Right lobe of liver (tissue), 6 donors: ENCODE measurements at regions not wholly inside any gene's neighbourhood (a gene's known extent, or its start where the extent isn't known, plus 50 kb on each side); places are given as distances from the start of the nearest gene placed in this dataset.

Experiments
- ATAC-seq, 4 donors: fragments of 200-7000 bp; cut with Tn5 transposase; one replicate each; pipeline ENCODE4 v1.9.1; 2020; ENCODE audit warnings: mild to moderate bottlenecking in 4 of 4, moderate library complexity in 4 of 4
- DNase-seq, 3 donors: peaks; one replicate each; pipeline ENCODE4 v3.0.0-alpha.2; 2020
- H3K27ac ChIP-seq, 3 donors: fragments of 200-600 bp; one replicate each; pipeline ENCODE4 v1.8.0; 2022
- H3K27me3 ChIP-seq, 2 donors: fragments of 200-600 bp; one replicate each; pipeline ENCODE4 v1.8.0; 2022
- H3K36me3 ChIP-seq, 4 donors: fragments of 200-600 bp; sonication (generic) in 1 of 4; one replicate each; pipeline versions ENCODE4 v1.5.1 to v1.8.0; 2017 to 2022; ENCODE audit warnings: control low read depth in 1 of 4
- H3K4me1 ChIP-seq, 4 donors: fragments of 200-600 bp; sonication (generic) in 1 of 4; one replicate each; pipeline versions ENCODE4 v1.5.1 to v1.8.0; 2017 to 2022; ENCODE audit warnings: control low read depth in 1 of 4
- H3K4me3 ChIP-seq, 3 donors: fragments of 200-600 bp; one replicate each; pipeline ENCODE4 v1.8.0; 2022
- H3K9me3 ChIP-seq, 4 donors: fragments of 200-600 bp; sonication (generic) in 1 of 4; one replicate each; pipeline versions ENCODE4 v1.5.1 to v1.8.0; 2017 to 2022; ENCODE audit warnings: control low read depth in 1 of 4
- POLR2A ChIP-seq: fragments of 450-650 bp; IDR thresholded peaks from one replicate; pipeline ENCODE4 v1.6.1; 2017; ENCODE audit warnings: antibody characterized with exemption, mild to moderate bottlenecking
- WGBS: methylation state at CpG from one replicate; pipeline ENCODE4 v1.1.6; 2018; ENCODE audit warnings: low coverage, low lambda C conversion rate; ENCODE audit not compliant: insufficient coverage; ENCODE audit errors: missing lambda C conversion rate; 5-methylcytosine and 5-hydroxymethylcytosine counted together
- intact Hi-C, 2 donors: fragments of 100-400 bp; cut with DNase I; formaldehyde crosslinking; loops; one replicate each; pipeline versions ENCODE4 v1.11.2 to v1.14.1; 2022
- TF ChIP-seq, protein P1 (sequence below), 4 donors: fragments of 200-600 bp in 3 of 4; fragments of 450-650 bp in 1 of 4; IDR thresholded peaks; one replicate each; pipeline versions ENCODE4 v1.5.1 to v1.8.0; 2016 to 2022; ENCODE audit warnings: antibody characterized with exemption in 4 of 4, mild to moderate bottlenecking in 2 of 4
- donor health status: DM: no; HTN: yes; CAD: no.
- donor health status: DM: no; HTN: no; CAD: no.
- donor health status: DM: no; HTN: no; CAD: no.
- donor health status: DM: no; HTN: yes; CAD: no.
- donor health status: DM: no; HTN: yes; CAD: no.

DNA sequence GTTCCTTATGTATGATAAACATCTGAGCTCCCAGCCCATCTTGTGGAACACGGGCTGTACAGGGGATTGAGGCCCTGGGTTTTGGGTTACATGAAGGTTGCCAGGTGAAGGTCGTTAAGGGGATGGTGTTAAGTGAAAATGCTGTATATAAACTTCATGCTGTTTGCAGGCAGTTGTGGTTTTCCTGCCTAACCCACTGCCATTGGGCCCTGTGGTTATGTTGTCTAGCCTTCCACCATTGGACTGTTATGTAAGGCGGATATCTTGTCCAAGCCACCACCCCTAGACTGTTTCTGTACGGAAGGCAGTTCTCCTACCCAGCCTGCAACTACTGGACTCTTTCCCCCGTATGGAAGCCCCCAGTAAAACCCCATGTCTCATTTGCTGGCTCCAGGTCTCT lies 246.1 kb downstream of the KIF4B start:
- ATAC-seq, result no peak
- intact Hi-C loops, result no loop called here
- 59% methylated on average over 5 of the region's 5 CpGs for WGBS
- H3K9me3 ChIP-seq, result no peaks in the 10 kb centered on the region
- no peaks in the 10 kb centered on the region for H3K27me3 ChIP-seq
- DNase-seq, result no peak
- no peak overlapping the region for H3K4me3 ChIP-seq
- H3K36me3 ChIP-seq, result no peaks in the 10 kb centered on the region
- no peak for TF ChIP-seq POLR2A
- H3K27ac ChIP-seq, result no peak overlapping the region
- H3K4me1 ChIP-seq, result no peaks in the 10 kb centered on the region

DNA sequence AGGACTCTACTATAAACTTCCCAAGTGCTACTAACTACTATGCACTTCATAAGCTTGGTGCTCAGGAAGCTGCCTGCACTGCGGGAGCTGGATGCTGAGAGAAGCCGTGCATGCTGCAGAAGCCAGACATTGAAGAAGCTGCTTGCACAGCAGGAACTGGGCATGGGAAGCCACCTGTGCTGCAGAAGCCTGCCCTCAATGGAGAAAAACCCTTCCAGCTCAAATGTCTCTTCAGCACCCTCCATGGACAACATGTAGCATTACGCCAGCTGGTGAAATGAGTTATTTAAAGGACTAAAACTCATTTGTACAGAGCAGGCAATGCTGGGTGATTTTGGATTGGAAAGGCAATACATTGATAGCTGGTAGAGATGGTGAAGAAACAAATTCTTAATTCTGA lies 247.2 kb downstream of the KIF4B start:
- H3K4me1 ChIP-seq, result no peaks in the 10 kb centered on the region
- H3K27me3 ChIP-seq, result no peaks in the 10 kb centered on the region
- 46% methylated on average over 1 of the region's 3 CpGs for WGBS
- no peak for TF ChIP-seq POLR2A
- TF ChIP-seq, protein P1, sequence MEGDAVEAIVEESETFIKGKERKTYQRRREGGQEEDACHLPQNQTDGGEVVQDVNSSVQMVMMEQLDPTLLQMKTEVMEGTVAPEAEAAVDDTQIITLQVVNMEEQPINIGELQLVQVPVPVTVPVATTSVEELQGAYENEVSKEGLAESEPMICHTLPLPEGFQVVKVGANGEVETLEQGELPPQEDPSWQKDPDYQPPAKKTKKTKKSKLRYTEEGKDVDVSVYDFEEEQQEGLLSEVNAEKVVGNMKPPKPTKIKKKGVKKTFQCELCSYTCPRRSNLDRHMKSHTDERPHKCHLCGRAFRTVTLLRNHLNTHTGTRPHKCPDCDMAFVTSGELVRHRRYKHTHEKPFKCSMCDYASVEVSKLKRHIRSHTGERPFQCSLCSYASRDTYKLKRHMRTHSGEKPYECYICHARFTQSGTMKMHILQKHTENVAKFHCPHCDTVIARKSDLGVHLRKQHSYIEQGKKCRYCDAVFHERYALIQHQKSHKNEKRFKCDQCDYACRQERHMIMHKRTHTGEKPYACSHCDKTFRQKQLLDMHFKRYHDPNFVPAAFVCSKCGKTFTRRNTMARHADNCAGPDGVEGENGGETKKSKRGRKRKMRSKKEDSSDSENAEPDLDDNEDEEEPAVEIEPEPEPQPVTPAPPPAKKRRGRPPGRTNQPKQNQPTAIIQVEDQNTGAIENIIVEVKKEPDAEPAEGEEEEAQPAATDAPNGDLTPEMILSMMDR (IDR thresholded peaks at IDR 0.05), result no peak
- H3K4me3 ChIP-seq, result no peak overlapping the region
- no peaks in the 10 kb centered on the region for H3K9me3 ChIP-seq
- H3K27ac ChIP-seq, result no peak overlapping the region
- no peaks in the 10 kb centered on the region for H3K36me3 ChIP-seq
- ATAC-seq (peak in 2 of 4 donors; percentile 35 to 58), DNase-seq (no peak)
- intact Hi-C loops, result no loop called here

DNA sequence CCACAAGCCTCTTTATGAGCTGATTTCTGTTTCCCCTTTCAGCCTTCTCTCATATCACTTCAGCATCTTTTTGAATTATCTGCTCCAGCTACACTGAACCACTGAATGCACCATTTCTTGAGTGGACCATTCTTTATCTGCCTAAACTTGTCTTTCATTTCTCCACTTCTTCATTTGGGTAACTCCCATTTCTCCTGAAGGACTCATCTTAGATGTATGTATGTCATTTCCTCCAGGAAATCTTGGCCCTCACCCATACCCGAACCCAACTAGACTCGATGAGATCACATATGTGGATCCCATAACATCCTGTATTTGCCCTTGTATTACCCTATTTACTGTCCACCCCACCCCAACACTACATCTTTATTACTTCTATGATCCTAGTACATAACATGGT lies 249.8 kb downstream of the KIF4B start:
- ATAC-seq (no peak), DNase-seq (no peak)
- Histone ChIP-seq H3K9me3 (no peaks in the 10 kb centered on the region), H3K27ac (no peak overlapping the region), H3K36me3 (no peaks in the 10 kb centered on the region), H3K4me1 (no peaks in the 10 kb centered on the region), H3K27me3 (no peaks in the 10 kb centered on the region), H3K4me3 (no peak overlapping the region)
- TF ChIP-seq POLR2A, result no peak
- TF ChIP-seq, protein P1 (IDR thresholded peaks at IDR 0.05), result no peak
- WGBS, result 76% methylated on average over 2 of the region's 2 CpGs
- intact Hi-C loops, result no loop called here

DNA sequence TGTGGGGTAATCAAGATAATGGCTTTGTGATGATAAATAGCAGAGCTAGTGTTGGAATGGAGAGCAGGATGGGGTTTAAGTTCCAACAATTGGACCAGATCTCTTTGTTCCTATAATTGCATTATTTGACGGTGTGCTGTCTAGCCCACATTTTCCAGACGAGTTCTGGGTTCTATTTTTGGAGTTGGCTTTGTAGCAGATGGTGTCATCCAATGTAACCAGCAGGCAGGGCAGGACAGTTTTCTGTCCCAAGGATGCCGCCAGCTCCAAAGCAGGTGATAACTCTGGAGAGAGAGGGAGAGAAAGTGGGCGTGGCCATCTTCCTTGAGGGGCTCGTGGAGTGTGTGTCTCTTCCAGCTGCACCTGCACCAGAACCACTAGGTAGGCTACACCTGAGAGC lies 251.3 kb downstream of the KIF4B start:
- WGBS, result 64% methylated on average over 3 of the region's 5 CpGs
- no peaks in the 10 kb centered on the region for H3K27me3 ChIP-seq

DNA sequence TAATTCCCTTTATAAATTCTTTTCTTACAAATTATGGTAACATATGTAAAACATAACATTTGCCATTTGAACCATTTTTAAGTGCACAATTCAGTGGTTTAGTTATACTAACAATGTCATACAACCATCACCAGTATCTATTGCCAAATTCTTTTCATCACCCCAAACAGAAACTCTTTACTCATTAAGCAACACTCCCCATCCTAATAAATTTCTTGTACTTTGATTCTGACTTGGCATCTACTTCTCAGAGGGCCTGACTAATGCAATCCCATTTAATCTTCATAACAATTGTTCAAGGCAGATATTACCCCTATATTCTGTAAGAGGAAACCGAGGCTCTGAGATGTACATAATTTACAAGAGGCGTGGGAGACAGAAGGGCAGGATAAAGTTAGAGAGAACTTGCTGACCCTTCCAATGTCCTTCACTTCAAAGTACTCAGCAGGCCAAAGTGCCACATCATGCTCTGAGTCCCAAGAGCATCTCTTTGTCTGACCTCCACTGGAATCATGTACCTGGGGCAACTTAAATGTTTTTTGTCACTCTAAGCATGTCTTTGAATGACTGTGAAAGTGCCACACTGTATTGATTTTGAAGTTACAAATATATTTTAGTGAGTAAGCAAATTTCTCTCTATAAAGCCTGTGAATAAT lies 255.3 kb downstream of the KIF4B start:
- DNase-seq, result no peak
- ATAC-seq, result peak in 2 of 4 donors; percentile 56 to 74
- TF ChIP-seq, protein P1 (IDR thresholded peaks at IDR 0.05), result no peak
- TF ChIP-seq POLR2A, result no peak
- intact Hi-C loops, result no loop called here
- no peak overlapping the region for H3K4me3 ChIP-seq
- no peak overlapping the region for H3K27ac ChIP-seq
- no peaks in the 10 kb centered on the region for H3K9me3 ChIP-seq
- H3K36me3 ChIP-seq, result no peaks in the 10 kb centered on the region
- H3K4me1 ChIP-seq, result no peaks in the 10 kb centered on the region
- H3K27me3 ChIP-seq, result no peaks in the 10 kb centered on the region
- WGBS, result 96% methylated on average over 2 of the region's 2 CpGs

More for the DNA sequence above, 251.3 kb downstream of the KIF4B start:
- ATAC-seq (no peak), DNase-seq (no peak)
- Histone ChIP-seq H3K4me3 (no peak overlapping the region), H3K4me1 (no peaks in the 10 kb centered on the region), H3K9me3 (no peaks in the 10 kb centered on the region), H3K27ac (no peak overlapping the region), H3K36me3 (no peaks in the 10 kb centered on the region)
- intact Hi-C loops, result no loop called here
- no peak for TF ChIP-seq POLR2A
- TF ChIP-seq, protein P1 (IDR thresholded peaks at IDR 0.05), result no peak
